ENCODE measurements at regions not wholly inside any gene's neighbourhood (a gene's known extent, or its start where the extent isn't known, plus 50 kb on each side); places are given as distances from the start of the nearest gene placed in this dataset.
"Not testable (repeated sequence)": the region's sequence is repeated elsewhere in the genome, so short reads cannot be mapped to it uniquely, and the experiment has no call there.

- DNase-seq (ENCODE audit: low read depth in 2 of 2), result no peak
Measured at GRCh38 chr5:33068786-33069185, 357.7 kb downstream of the NPR3 start.

- DNase-seq (ENCODE audit: low read depth in 2 of 2), result no peak
Measured at GRCh38 chr5:33072296-33072695, 361.2 kb downstream of the NPR3 start.

- DNase-seq (ENCODE audit: low read depth in 2 of 2), result no peak
Measured at GRCh38 chr5:33072726-33073125, 361.6 kb downstream of the NPR3 start.

GRCh38 chr5:33073881-33074327, 362.8 kb downstream of the NPR3 start:
- DNase-seq (ENCODE audit: low read depth in 2 of 2), result no peak

- peak in 1 of 2 experiments; percentile 12 for DNase-seq (ENCODE audit: low read depth in 2 of 2)
Measured at GRCh38 chr5:33074548-33074947, 363.4 kb downstream of the NPR3 start.

- DNase-seq (ENCODE audit: low read depth in 2 of 2), result no peak
Measured at GRCh38 chr5:33075731-33076130, 364.6 kb downstream of the NPR3 start.

- DNase-seq (ENCODE audit: low read depth in 2 of 2), result no peak
Measured at GRCh38 chr5:33079548-33079947, 361.2 kb upstream of the TARS1 start.

GRCh38 chr5:33080287-33080686, 360.5 kb upstream of the TARS1 start:
- DNase-seq (ENCODE audit: low read depth in 2 of 2), result no peak

GRCh38 chr5:33088176-33088575, 352.6 kb upstream of the TARS1 start:
- DNase-seq (ENCODE audit: low read depth in 2 of 2), result no peak

- DNase-seq (ENCODE audit: low read depth in 2 of 2), result peak; percentile 49 to 53
Measured at GRCh38 chr5:33091571-33092363, 349.0 kb upstream of the TARS1 start.

- DNase-seq (ENCODE audit: low read depth in 2 of 2), result no peak
Measured at GRCh38 chr5:33092719-33093118, 348.0 kb upstream of the TARS1 start.

- peak in 1 of 2 experiments; percentile 24 for DNase-seq (ENCODE audit: low read depth in 2 of 2)
Measured at GRCh38 chr5:33102551-33102950, 338.2 kb upstream of the TARS1 start.

GRCh38 chr5:33105521-33105941, 335.2 kb upstream of the TARS1 start:
- DNase-seq (ENCODE audit: low read depth in 2 of 2), result peak; percentile 56

GRCh38 chr5:33110496-33110895, 330.3 kb upstream of the TARS1 start:
- not testable (repeated sequence) for DNase-seq (ENCODE audit: low read depth in 2 of 2)

GRCh38 chr5:33114361-33114760, 326.4 kb upstream of the TARS1 start:
- DNase-seq (ENCODE audit: low read depth in 2 of 2), result no peak

- no peak for DNase-seq (ENCODE audit: low read depth in 2 of 2)
Measured at GRCh38 chr5:33115467-33115866, 325.3 kb upstream of the TARS1 start.

GRCh38 chr5:33118761-33119415, 321.9 kb upstream of the TARS1 start:
- DNase-seq (ENCODE audit: low read depth in 2 of 2), result no peak

- DNase-seq (ENCODE audit: low read depth in 2 of 2), result peak; percentile 33 to 36
Measured at GRCh38 chr5:33120671-33121070, 320.1 kb upstream of the TARS1 start.

GRCh38 chr5:33129309-33129708, 311.5 kb upstream of the TARS1 start:
- DNase-seq (ENCODE audit: low read depth in 2 of 2), result no peak

- no peak for DNase-seq (ENCODE audit: low read depth in 2 of 2)
Measured at GRCh38 chr5:33136785-33137184, 304.0 kb upstream of the TARS1 start.

GRCh38 chr5:33138145-33138544, 302.6 kb upstream of the TARS1 start:
- DNase-seq (ENCODE audit: low read depth in 2 of 2), result not testable (repeated sequence)

- no peak for DNase-seq (ENCODE audit: low read depth in 2 of 2)
Measured at GRCh38 chr5:33143405-33144123, 297.2 kb upstream of the TARS1 start.

All from fibroblast of skin of left biceps (primary cell).